NT2/D1 (cell line): ENCODE measurements at regions not wholly inside any gene's neighbourhood (a gene's known extent, or its start where the extent isn't known, plus 50 kb on each side); places are given as distances from the start of the nearest gene placed in this dataset.
A peak's percentile ranks its signal among the peaks of the same experiment; 100 is the strongest.
"Not testable (repeated sequence)": the region's sequence is repeated elsewhere in the genome, so short reads cannot be mapped to it uniquely, and the experiment has no call there.

Experiments
- DNase-seq: peaks from one replicate; pipeline ENCODE4 v3.0.0-alpha.2; 2011; ENCODE audit warnings: low read depth, low spot score
- H3K27me3 ChIP-seq: 2 replicates; pipeline ENCODE4 v1.6.0; 2011; ENCODE audit warnings: mild to moderate bottlenecking; ENCODE audit not compliant: insufficient read length, insufficient read depth
- H3K36me3 ChIP-seq: 2 replicates; pipeline ENCODE4 v1.6.1; 2011; ENCODE audit warnings: mild to moderate bottlenecking, low read length, mixed read lengths; ENCODE audit not compliant: insufficient read depth, insufficient read length
- H3K4me1 ChIP-seq: 2 replicates; pipeline ENCODE4 v1.5.1; 2011; ENCODE audit not compliant: insufficient read depth, insufficient read length
- H3K4me3 ChIP-seq: 2 replicates; pipeline ENCODE4 v1.5.1; 2011; ENCODE audit warnings: low read depth; ENCODE audit not compliant: insufficient read length
- H3K9ac ChIP-seq: 2 replicates; pipeline ENCODE4 v1.6.0; 2011; ENCODE audit warnings: low read depth; ENCODE audit not compliant: insufficient read length
- H3K9me3 ChIP-seq: 2 replicates; pipeline ENCODE4 v1.5.1; 2011; ENCODE audit warnings: mild to moderate bottlenecking, low read length; ENCODE audit not compliant: insufficient read depth
- SUZ12 ChIP-seq: IDR thresholded peaks from 2 replicates; pipeline ENCODE4 v1.6.1; 2011; ENCODE audit not compliant: insufficient read length, insufficient read depth; ENCODE audit errors: extremely low read depth
- YY1 ChIP-seq: IDR thresholded peaks from 2 replicates; pipeline ENCODE4 v1.6.1; 2011; ENCODE audit not compliant: insufficient read length, insufficient read depth
- ZNF274 ChIP-seq: IDR thresholded peaks from 2 replicates; pipeline ENCODE4 v1.6.1; 2011; ENCODE audit warnings: mild to moderate bottlenecking, low read depth, low read length

GRCh38 chr11:38612701-38613100 lies 2014.7 kb upstream of the RAG2 start:
- no peaks in the 10 kb centered on the region for H3K4me1 ChIP-seq
- DNase-seq = no peak
- TF ChIP-seq YY1 (no peak), ZNF274 (no peak), SUZ12 (no peak)

DNA sequence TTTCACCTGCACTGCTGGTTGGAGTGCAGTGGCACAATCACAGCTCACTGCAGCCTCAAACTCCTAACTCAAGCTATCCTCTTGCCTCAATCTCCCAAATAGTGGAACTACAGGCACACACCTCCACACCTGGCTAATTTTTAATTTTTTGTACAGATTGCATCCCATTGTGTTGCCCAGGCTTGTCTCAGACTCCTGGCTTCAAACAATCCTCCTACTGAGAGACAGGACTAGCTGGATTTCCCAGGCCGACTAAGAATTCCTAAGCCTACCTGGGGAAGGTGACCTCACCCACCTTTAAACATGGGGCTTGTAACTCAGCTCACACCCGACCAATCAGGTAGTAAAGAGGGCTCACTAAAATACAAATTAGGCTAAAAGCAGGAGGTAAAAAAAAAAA lies 2003.3 kb upstream of the RAG2 start:
- not testable (repeated sequence) for H3K9me3 ChIP-seq, H3K4me3 ChIP-seq, H3K36me3 ChIP-seq, H3K9ac ChIP-seq, H3K27me3 ChIP-seq, DNase-seq, H3K4me1 ChIP-seq

More at GRCh38 chr11:38612701-38613100, 2014.7 kb upstream of the RAG2 start:
- no peak overlapping the region for H3K4me3 ChIP-seq
- H3K9me3 ChIP-seq = no peaks in the 10 kb centered on the region
- H3K27me3 ChIP-seq = no peaks in the 10 kb centered on the region
- H3K9ac ChIP-seq = no peak overlapping the region
- H3K36me3 ChIP-seq = no peaks in the 10 kb centered on the region

DNA sequence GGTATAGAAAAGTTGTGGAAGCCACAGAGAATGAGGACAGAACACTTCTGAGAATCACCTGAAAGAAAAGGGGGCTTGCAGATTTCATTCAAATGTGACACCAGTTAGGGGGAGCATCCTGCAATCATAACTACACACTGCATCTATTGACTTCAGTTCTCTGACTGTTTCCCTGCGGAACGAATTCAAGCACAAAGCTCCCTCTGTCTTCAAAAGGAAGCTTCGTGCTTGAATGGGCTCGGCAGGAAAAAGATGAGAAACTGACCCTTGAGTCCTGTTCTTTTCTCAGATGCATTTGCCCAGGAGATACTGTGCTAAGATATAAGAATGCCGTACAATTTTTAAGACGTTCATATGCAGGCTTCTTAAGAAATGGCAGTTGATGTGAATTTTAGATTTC lies 2000.4 kb upstream of the RAG2 start:
- Histone ChIP-seq H3K4me1 (no peaks in the 10 kb centered on the region), H3K9me3 (no peaks in the 10 kb centered on the region), H3K36me3 (no peaks in the 10 kb centered on the region), H3K9ac (no peak overlapping the region), H3K27me3 (no peaks in the 10 kb centered on the region), H3K4me3 (no peak overlapping the region)
- DNase-seq = no peak
- TF ChIP-seq ZNF274 (no peak), YY1 (no peak), SUZ12 (no peak)

DNA sequence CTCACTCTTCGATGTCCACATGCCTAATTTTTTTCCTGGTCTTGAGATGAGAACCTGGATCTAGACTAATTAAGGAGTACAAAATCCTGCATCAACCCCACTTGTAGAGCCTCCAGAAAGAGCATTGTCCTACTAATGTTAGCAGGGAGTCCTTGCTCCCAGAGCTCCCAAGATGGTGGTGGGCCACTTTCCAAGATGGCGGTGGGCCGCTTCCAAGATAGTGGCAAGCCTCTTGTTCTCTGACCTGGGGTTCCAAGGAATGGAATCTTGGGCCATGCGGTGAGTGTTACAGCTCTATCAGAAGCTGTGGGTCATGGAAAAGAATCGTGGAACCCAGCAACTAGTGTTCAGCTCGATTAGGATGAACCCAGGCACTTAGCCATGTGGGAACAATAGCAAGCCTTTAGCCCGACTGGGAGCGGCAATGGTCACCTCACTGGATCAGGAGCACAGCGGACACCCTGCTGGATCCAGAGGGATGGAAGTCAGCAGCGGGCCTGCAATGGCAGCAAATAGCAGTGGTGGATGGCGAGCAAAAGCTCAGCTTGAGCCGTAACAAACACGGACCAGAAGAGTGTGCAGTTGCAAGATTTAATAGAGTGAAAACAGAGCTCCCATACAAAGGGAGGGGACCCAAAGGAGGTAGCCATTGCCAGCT lies 1997.5 kb upstream of the RAG2 start:
- H3K27me3 ChIP-seq, H3K4me3 ChIP-seq, H3K9me3 ChIP-seq, DNase-seq, H3K36me3 ChIP-seq, H3K9ac ChIP-seq, H3K4me1 ChIP-seq: not testable (repeated sequence)

- H3K4me3 ChIP-seq = no peak overlapping the region
- TF ChIP-seq SUZ12 = no peak
- no peak for TF ChIP-seq YY1
- no peak for TF ChIP-seq ZNF274
Observed at GRCh38 chr11:38594895-38595294, 1996.9 kb upstream of the RAG2 start.

DNA sequence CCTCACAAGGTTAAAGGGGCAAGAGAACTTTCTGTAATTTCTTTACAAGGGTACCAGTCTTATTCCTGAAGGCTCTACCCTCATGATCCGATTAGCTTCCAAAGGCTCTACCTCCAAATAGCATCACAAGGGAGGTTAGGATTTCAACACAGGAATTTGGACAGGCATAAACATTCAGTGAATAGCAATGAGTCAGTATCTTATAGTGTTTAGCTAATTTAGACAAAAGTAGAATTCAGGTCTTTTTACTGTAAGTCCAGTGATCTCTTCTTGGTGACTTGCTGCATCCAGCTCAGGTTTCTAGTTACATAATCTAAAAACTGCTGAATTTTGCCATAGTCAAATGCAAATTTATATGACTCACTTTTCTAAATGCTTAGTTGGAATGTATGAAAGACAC lies 1995.6 kb upstream of the RAG2 start:
- no peaks in the 10 kb centered on the region for H3K9me3 ChIP-seq
- no peaks in the 10 kb centered on the region for H3K4me1 ChIP-seq
- no peaks in the 10 kb centered on the region for H3K36me3 ChIP-seq
- no peak for DNase-seq
- TF ChIP-seq SUZ12 (no peak), ZNF274 (no peak), YY1 (no peak)
- no peak overlapping the region for H3K4me3 ChIP-seq
- H3K27me3 ChIP-seq = no peaks in the 10 kb centered on the region
- H3K9ac ChIP-seq = no peak overlapping the region

More at GRCh38 chr11:38594895-38595294, 1996.9 kb upstream of the RAG2 start:
- Histone ChIP-seq H3K36me3 (no peaks in the 10 kb centered on the region), H3K9ac (no peak overlapping the region), H3K4me1 (no peaks in the 10 kb centered on the region), H3K27me3 (no peaks in the 10 kb centered on the region), H3K9me3 (no peaks in the 10 kb centered on the region)
- no peak for DNase-seq

GRCh38 chr11:38582756-38583155 lies 1984.7 kb upstream of the RAG2 start:
- Histone ChIP-seq H3K27me3 (no peaks in the 10 kb centered on the region), H3K4me3 (no peak overlapping the region), H3K4me1 (no peaks in the 10 kb centered on the region), H3K36me3 (no peaks in the 10 kb centered on the region), H3K9ac (no peak overlapping the region), H3K9me3 (0 out of 2 replicates have a peak, but pooled peaks cover 5% of the 10 kb centered on the region)
- peak; percentile 36 for DNase-seq
- no peak for TF ChIP-seq ZNF274
- no peak for TF ChIP-seq SUZ12
- no peak for TF ChIP-seq YY1

- Histone ChIP-seq H3K27me3 (no peaks in the 10 kb centered on the region), H3K4me1 (no peaks in the 10 kb centered on the region), H3K4me3 (no peak overlapping the region), H3K36me3 (no peaks in the 10 kb centered on the region), H3K9ac (no peak overlapping the region), H3K9me3 (0 out of 2 replicates have a peak, but pooled peaks cover 5% of the 10 kb centered on the region)
- no peak for TF ChIP-seq SUZ12
- no peak for TF ChIP-seq YY1
- TF ChIP-seq ZNF274 = no peak
- DNase-seq = no peak
Observed at GRCh38 chr11:38582151-38582550, 1984.1 kb upstream of the RAG2 start.
